ENCODE measurements at regions not wholly inside any gene's neighbourhood (a gene's known extent, or its start where the extent isn't known, plus 50 kb on each side); places are given as distances from the start of the nearest gene placed in this dataset.

- Histone ChIP-seq H3K4me1 (replicated peaks; ENCODE audit: insufficient read depth) (no peaks in the 10 kb centered on the region), H3K27me3 (ENCODE audit: insufficient read depth, low read depth) (no peaks in the 10 kb centered on the region), H3K9me3 (ENCODE audit: insufficient read depth, low read depth) (no peaks in the 10 kb centered on the region), H3K79me2 (ENCODE audit: low read depth) (no peaks in the 10 kb centered on the region), H3K4me2 (no peak overlapping the region), H4K20me1 (ENCODE audit: insufficient read depth) (no peaks in the 10 kb centered on the region), H3K4me3 (no peak overlapping the region), H3F3A (ENCODE audit: insufficient read depth, low read depth) (no peaks in the 10 kb centered on the region), H3K27ac (no peak overlapping the region), H3K36me3 (ENCODE audit: low read depth) (no peaks in the 10 kb centered on the region), H3K9me2 (ENCODE audit: insufficient read depth) (no peaks in the 10 kb centered on the region), H2AFZ (no peak overlapping the region)
- TF ChIP-seq EZH2 (IDR thresholded peaks at IDR 0.05; ENCODE audit: low read depth) (no peak), CTCF (conservative IDR thresholded peaks at IDR 0.05) (no peak)
- no TSS peak for BruUV-seq (replicated peaks)
- POLR2A ChIA-PET (ENCODE audit: unreplicated experiment): no interaction called here
- intact Hi-C loops (cut with micrococcal nuclease; ENCODE audit: unreplicated experiment): no loop called here
- DNase-seq: no peak
- CTCF ChIA-PET: no interaction called here
Measured at GRCh38 chr3:59318881-59319280, 269.1 kb upstream of the CFAP20DC start.

GRCh38 chr3:59317386-59317785 is 267.6 kb upstream of the CFAP20DC start:
- no peaks in the 10 kb centered on the region for H3K9me3 ChIP-seq (ENCODE audit: insufficient read depth, low read depth)
- POLR2A ChIA-PET (ENCODE audit: unreplicated experiment): no interaction called here
- no peaks in the 10 kb centered on the region for H3K9me2 ChIP-seq (ENCODE audit: insufficient read depth)
- intact Hi-C loops (cut with micrococcal nuclease; ENCODE audit: unreplicated experiment): no loop called here
- no peak for DNase-seq
- TF ChIP-seq EZH2 (IDR thresholded peaks at IDR 0.05; ENCODE audit: low read depth) (no peak), CTCF (conservative IDR thresholded peaks at IDR 0.05) (no peak)
- H3F3A ChIP-seq (ENCODE audit: insufficient read depth, low read depth): no peaks in the 10 kb centered on the region
- no peaks in the 10 kb centered on the region for H3K36me3 ChIP-seq (ENCODE audit: low read depth)
- no TSS peak for BruUV-seq (replicated peaks)
- no peak overlapping the region for H3K4me2 ChIP-seq
- no peaks in the 10 kb centered on the region for H3K27me3 ChIP-seq (ENCODE audit: insufficient read depth, low read depth)
- no peak overlapping the region for H2AFZ ChIP-seq
- no peaks in the 10 kb centered on the region for H3K79me2 ChIP-seq (ENCODE audit: low read depth)
- H3K27ac ChIP-seq: no peak overlapping the region
- no peaks in the 10 kb centered on the region for H3K4me1 ChIP-seq (replicated peaks; ENCODE audit: insufficient read depth)
- CTCF ChIA-PET: no interaction called here
- no peak overlapping the region for H3K4me3 ChIP-seq
- H4K20me1 ChIP-seq (ENCODE audit: insufficient read depth): no peaks in the 10 kb centered on the region

- H3K36me3 ChIP-seq (ENCODE audit: low read depth): no peaks in the 10 kb centered on the region
- no peak overlapping the region for H3K4me2 ChIP-seq
- TF ChIP-seq CTCF (conservative IDR thresholded peaks at IDR 0.05): no peak
- H3K9me3 ChIP-seq (ENCODE audit: insufficient read depth, low read depth): no peaks in the 10 kb centered on the region
- no peak overlapping the region for H2AFZ ChIP-seq
- no TSS peak for BruUV-seq (replicated peaks)
- no peak for DNase-seq
- no peaks in the 10 kb centered on the region for H3K4me1 ChIP-seq (replicated peaks; ENCODE audit: insufficient read depth)
- POLR2A ChIA-PET (ENCODE audit: unreplicated experiment): no interaction called here
- no peaks in the 10 kb centered on the region for H3F3A ChIP-seq (ENCODE audit: insufficient read depth, low read depth)
- H3K9me2 ChIP-seq (ENCODE audit: insufficient read depth): no peaks in the 10 kb centered on the region
- no peak overlapping the region for H3K27ac ChIP-seq
- no peaks in the 10 kb centered on the region for H4K20me1 ChIP-seq (ENCODE audit: insufficient read depth)
- H3K4me3 ChIP-seq: no peak overlapping the region
- intact Hi-C loops (cut with micrococcal nuclease; ENCODE audit: unreplicated experiment): no loop called here
- CTCF ChIA-PET: no interaction called here
- no peaks in the 10 kb centered on the region for H3K79me2 ChIP-seq (ENCODE audit: low read depth)
- H3K27me3 ChIP-seq (ENCODE audit: insufficient read depth, low read depth): no peaks in the 10 kb centered on the region
Measured at GRCh38 chr3:59316688-59317275, 267.0 kb upstream of the CFAP20DC start.

Data from PC-9 (cell line).